ENCODE measurements at regions not wholly inside any gene's neighbourhood (a gene's known extent, or its start where the extent isn't known, plus 50 kb on each side); places are given as distances from the start of the nearest gene placed in this dataset.

DNA sequence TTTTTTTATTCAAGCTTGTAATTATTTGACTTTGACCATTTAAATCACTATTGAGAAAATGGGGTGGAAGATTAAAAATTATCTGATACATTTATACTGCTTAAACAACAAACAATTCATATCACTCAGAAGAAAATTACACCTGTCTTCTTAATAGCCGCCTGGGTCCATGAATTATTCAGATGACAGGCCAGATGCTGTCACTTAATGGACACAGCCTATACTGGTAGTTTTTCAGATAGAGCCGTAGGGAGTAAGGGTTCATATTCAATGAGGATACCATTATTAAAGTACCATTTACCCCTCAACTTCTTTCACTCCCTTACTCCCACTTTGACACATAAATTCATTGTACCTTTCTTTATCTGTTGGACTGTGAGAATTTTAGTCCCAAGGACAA, 1193.4 kb upstream of the MAP3K7 start:
- H2BK12ac ChIP-seq (ENCODE audit: insufficient read length, low read depth, low read length): no peak overlapping the region
- H3K79me2 ChIP-seq (ENCODE audit: insufficient read depth, low read length): no peaks in the 10 kb centered on the region
- H2BK20ac ChIP-seq (ENCODE audit: low read depth, low read length, poor library complexity, severe bottlenecking): no peak overlapping the region
- no peak for DNase-seq
- H3K27me3 ChIP-seq (ENCODE audit: insufficient read depth, low read length): no peaks in the 10 kb centered on the region
- H3K4me3 Mint-ChIP-seq: no peak overlapping the region
- no peak overlapping the region for H3T11ph ChIP-seq (ENCODE audit: low read length)
- no peak overlapping the region for H2BK120ac ChIP-seq (ENCODE audit: low read depth, low read length, poor library complexity, severe bottlenecking)
- H3K4me1 ChIP-seq (ENCODE audit: insufficient read depth, low read length): peaks cover 2% of the 10 kb centered on the region; the same call in 1 of the 2 replicates
- no CpG with 5 or more reads among the region's 2 CpGs for WGBS (ENCODE audit: extremely low coverage, insufficient read length, low lambda C conversion rate)
- peaks cover 10 to 12% of the 10 kb centered on the region in 2 experiments for H3K4me1 Mint-ChIP-seq
- no peaks in the 10 kb centered on the region for H3K9me3 ChIP-seq (ENCODE audit: control insufficient read depth, low read depth, low read length)
- no peak overlapping the region for H3K14ac ChIP-seq (ENCODE audit: insufficient read depth, low read length)
- H3K9me3 Mint-ChIP-seq: peaks cover 4 to 19% of the 10 kb centered on the region in 2 experiments; a peak in 4 of 5 replicates
- no peaks in the 10 kb centered on the region for H3K23me2 ChIP-seq (ENCODE audit: insufficient read length, low read depth, low read length, poor library complexity, severe bottlenecking)
- H3K23ac ChIP-seq (ENCODE audit: insufficient read length, low read depth, low read length): no peak overlapping the region
- no peak overlapping the region for H3K4ac ChIP-seq (ENCODE audit: low read depth, low read length)
- TF ChIP-seq, protein P1, sequence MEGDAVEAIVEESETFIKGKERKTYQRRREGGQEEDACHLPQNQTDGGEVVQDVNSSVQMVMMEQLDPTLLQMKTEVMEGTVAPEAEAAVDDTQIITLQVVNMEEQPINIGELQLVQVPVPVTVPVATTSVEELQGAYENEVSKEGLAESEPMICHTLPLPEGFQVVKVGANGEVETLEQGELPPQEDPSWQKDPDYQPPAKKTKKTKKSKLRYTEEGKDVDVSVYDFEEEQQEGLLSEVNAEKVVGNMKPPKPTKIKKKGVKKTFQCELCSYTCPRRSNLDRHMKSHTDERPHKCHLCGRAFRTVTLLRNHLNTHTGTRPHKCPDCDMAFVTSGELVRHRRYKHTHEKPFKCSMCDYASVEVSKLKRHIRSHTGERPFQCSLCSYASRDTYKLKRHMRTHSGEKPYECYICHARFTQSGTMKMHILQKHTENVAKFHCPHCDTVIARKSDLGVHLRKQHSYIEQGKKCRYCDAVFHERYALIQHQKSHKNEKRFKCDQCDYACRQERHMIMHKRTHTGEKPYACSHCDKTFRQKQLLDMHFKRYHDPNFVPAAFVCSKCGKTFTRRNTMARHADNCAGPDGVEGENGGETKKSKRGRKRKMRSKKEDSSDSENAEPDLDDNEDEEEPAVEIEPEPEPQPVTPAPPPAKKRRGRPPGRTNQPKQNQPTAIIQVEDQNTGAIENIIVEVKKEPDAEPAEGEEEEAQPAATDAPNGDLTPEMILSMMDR (conservative IDR thresholded peaks at IDR 0.05): no peak
- no peaks in the 10 kb centered on the region; the same call in 1 of the 2 replicates for H3K27me3 Mint-ChIP-seq (ENCODE audit: low read depth)
- peaks cover 5 to 15% (median 11%) of the 10 kb centered on the region in 3 experiments; a peak in 6 of 7 replicates for H3K36me3 Mint-ChIP-seq (ENCODE audit: insufficient read depth in 1 of 3, low read depth in 3 of 3)
- no peak overlapping the region for H3K9ac ChIP-seq (ENCODE audit: extremely low read depth, insufficient read length, low read length)
- H3K27ac ChIP-seq (ENCODE audit: insufficient read length, low read depth, low read length): no peak overlapping the region
- no peak overlapping the region for H2BK15ac ChIP-seq (ENCODE audit: low read depth, low read length)
- H4K8ac ChIP-seq (replicated peaks; ENCODE audit: insufficient read length, low read depth, low read length): no peak overlapping the region
- no peak overlapping the region for H2BK5ac ChIP-seq (ENCODE audit: insufficient read length, low read length)
- H3K79me1 ChIP-seq (ENCODE audit: insufficient read depth, low read depth, low read length, poor library complexity, severe bottlenecking): no peaks in the 10 kb centered on the region
- H3K56ac ChIP-seq (ENCODE audit: insufficient read length, low read depth, low read length): no peak overlapping the region
- H4K5ac ChIP-seq (ENCODE audit: insufficient read length, low read depth, low read length): no peak overlapping the region
- no peak overlapping the region for H3K27ac Mint-ChIP-seq
- no peak overlapping the region for H4K91ac ChIP-seq (ENCODE audit: insufficient read length, low read depth, low read length)
- no peak overlapping the region for H3K18ac ChIP-seq (ENCODE audit: insufficient read length, low read depth, low read length)
- H4K20me1 ChIP-seq (ENCODE audit: control insufficient read depth, insufficient read depth, insufficient read length): no peaks in the 10 kb centered on the region
- no peak overlapping the region for H2AFZ ChIP-seq (ENCODE audit: low read length)
- no peak overlapping the region for H2AK5ac ChIP-seq (ENCODE audit: insufficient read length, low read length)
- H3K4me2 ChIP-seq (ENCODE audit: insufficient read depth, insufficient read length, low read length): no peak overlapping the region

All from H9 (cell line).